Testis (tissue), 2 donors: ENCODE measurements at regions not wholly inside any gene's neighbourhood (a gene's known extent, or its start where the extent isn't known, plus 50 kb on each side); places are given as distances from the start of the nearest gene placed in this dataset.
A peak's percentile ranks its signal among the peaks of the same experiment; 100 is the strongest.

ENCODE experiments used
- DNase-seq: peaks from one replicate; pipeline ENCODE4 v3.0.0-alpha.2; 2019
- H3K27ac ChIP-seq, 2 donors: fragments of 200-600 bp; sonication (generic); one replicate each; pipeline ENCODE4 v1.5.1; 2019
- H3K27me3 ChIP-seq: fragments of 200-600 bp; sonication (generic); one replicate; pipeline ENCODE4 v1.5.1; 2019
- H3K36me3 ChIP-seq: fragments of 200-600 bp; sonication (generic); one replicate; pipeline ENCODE4 v1.5.1; 2017; ENCODE audit warnings: low read depth; ENCODE audit errors: missing control alignments
- H3K4me1 ChIP-seq: fragments of 200-600 bp; sonication (generic); one replicate; pipeline ENCODE4 v1.5.1; 2019
- H3K4me3 ChIP-seq, 2 donors: fragments of 200-600 bp; sonication (generic); one replicate each; pipeline ENCODE4 v1.5.1; 2017 to 2019
- H3K9me3 ChIP-seq: fragments of 200-600 bp; sonication (generic); one replicate; pipeline ENCODE4 v1.5.1; 2017
- CTCF ChIP-seq, 3 experiments: fragments of 450-650 bp in 2 of 3; fragments of 200-600 bp in 1 of 3; sonication (generic) in 1 of 3; IDR thresholded peaks; one replicate each; pipeline ENCODE4 v1.5.1; 2016 to 2019; ENCODE audit warnings: antibody characterized with exemption in 3 of 3, mild to moderate bottlenecking in 2 of 3, moderate library complexity in 1 of 3
- POLR2A ChIP-seq: fragments of 450-650 bp; IDR thresholded peaks from one replicate; pipeline ENCODE4 v1.6.1; 2017; ENCODE audit warnings: antibody characterized with exemption, mild to moderate bottlenecking, moderate library complexity
- WGBS, 2 donors: methylation state at CpG; one replicate each; pipeline ENCODE4 v1.1.5; 2018; 5-methylcytosine and 5-hydroxymethylcytosine counted together
- intact Hi-C: fragments of 100-400 bp; cut with DNase I; formaldehyde crosslinking; loops from one replicate; pipeline ENCODE4 v1.15.1; 2023; ENCODE audit warnings: low total_unique reads

GRCh38 chr2:37764739-37765138 lies 93.3 kb upstream of the CDC42EP3 start:
- no peaks in the 10 kb centered on the region for H3K36me3 ChIP-seq
- 23 to 34% methylated on average over 2 of the region's 2 CpGs for WGBS, 2 donors
- DNase-seq, result no peak
- H3K4me1 ChIP-seq, result peaks cover 4% of the 10 kb centered on the region
- H3K27ac ChIP-seq, result no peak overlapping the region
- TF ChIP-seq POLR2A, result no peak
- no peak overlapping the region for H3K4me3 ChIP-seq
- intact Hi-C loops, result no loop called here
- no peaks in the 10 kb centered on the region for H3K9me3 ChIP-seq
- no peaks in the 10 kb centered on the region for H3K27me3 ChIP-seq

- DNase-seq, result no peak
- H3K4me3 ChIP-seq, result no peak overlapping the region
- H3K36me3 ChIP-seq, result no peaks in the 10 kb centered on the region
- H3K27me3 ChIP-seq, result no peaks in the 10 kb centered on the region
- H3K4me1 ChIP-seq, result peaks cover 4% of the 10 kb centered on the region
- H3K9me3 ChIP-seq, result no peaks in the 10 kb centered on the region
- intact Hi-C loops, result no loop called here
- WGBS, 2 donors, result 46 to 65% methylated on average over 3 of the region's 3 CpGs
- H3K27ac ChIP-seq, result no peak overlapping the region
- TF ChIP-seq CTCF (IDR thresholded peaks at IDR 0.05) (no peak), POLR2A (no peak)
Measured at GRCh38 chr2:37766106-37766505, 94.7 kb upstream of the CDC42EP3 start.

- H3K9me3 ChIP-seq, result no peaks in the 10 kb centered on the region
- no peak for TF ChIP-seq CTCF (IDR thresholded peaks at IDR 0.05)
- TF ChIP-seq POLR2A, result no peak
- intact Hi-C loops, result no loop called here
- H3K27ac ChIP-seq, result no peak overlapping the region
- DNase-seq, result no peak
- H3K4me3 ChIP-seq, result no peak overlapping the region
- H3K4me1 ChIP-seq, result peaks cover 4% of the 10 kb centered on the region
- no peaks in the 10 kb centered on the region for H3K27me3 ChIP-seq
- H3K36me3 ChIP-seq, result no peaks in the 10 kb centered on the region
Measured at GRCh38 chr2:37767046-37767445, 95.6 kb upstream of the CDC42EP3 start.

GRCh38 chr2:37767959-37768925 lies 96.8 kb upstream of the CDC42EP3 start:
- 23 to 31% methylated on average over 6 of the region's 6 CpGs for WGBS, 2 donors
- Histone ChIP-seq H3K9me3 (no peaks in the 10 kb centered on the region), H3K27me3 (no peaks in the 10 kb centered on the region), H3K36me3 (no peaks in the 10 kb centered on the region), H3K4me3 (no peak overlapping the region), H3K4me1 (no peaks in the 10 kb centered on the region), H3K27ac (peak overlapping the region; percentile 3 to 46)
- peak; percentile 58 for DNase-seq
- no peak for TF ChIP-seq CTCF (IDR thresholded peaks at IDR 0.05)
- no peak for TF ChIP-seq POLR2A
- intact Hi-C loops, result no loop called here

- TF ChIP-seq POLR2A (no peak), CTCF (IDR thresholded peaks at IDR 0.05) (no peak)
- H3K36me3 ChIP-seq, result no peaks in the 10 kb centered on the region
- H3K4me1 ChIP-seq, result no peaks in the 10 kb centered on the region
- H3K27ac ChIP-seq, result no peak overlapping the region
- no peak for DNase-seq
- 94 to 99% methylated on average over 3 of the region's 3 CpGs for WGBS, 2 donors
- no peaks in the 10 kb centered on the region for H3K9me3 ChIP-seq
- intact Hi-C loops, result no loop called here
- no peak overlapping the region for H3K4me3 ChIP-seq
- H3K27me3 ChIP-seq, result no peaks in the 10 kb centered on the region
Measured at GRCh38 chr2:37769551-37769950, 98.1 kb upstream of the CDC42EP3 start.
